GM12878 (cell line): ENCODE measurements at regions not wholly inside any gene's neighbourhood (a gene's known extent, or its start where the extent isn't known, plus 50 kb on each side); places are given as distances from the start of the nearest gene placed in this dataset.

Experiments
- HSF1 ChIP-seq: fragments of 150-350 bp; IDR thresholded peaks from 2 replicates; pipeline ENCODE4 v1.6.1; 2014; ENCODE audit warnings: mild to moderate bottlenecking, low read depth, low read length
- MAX ChIP-seq: IDR thresholded peaks from 2 replicates; pipeline ENCODE4 v1.6.1; 2012; ENCODE audit warnings: low read depth, low read length, improper control_type of control experiment
- SPI1 ChIP-seq: IDR thresholded peaks from 2 replicates; pipeline ENCODE4 v1.6.1; 2011; ENCODE audit warnings: low read depth, mild to moderate bottlenecking, low read length, moderate library complexity, borderline replicate concordance; ENCODE audit not compliant: insufficient read depth
- SUZ12 ChIP-seq: fragments of 200-600 bp; sonication (generic); IDR thresholded peaks from one replicate; pipeline ENCODE4 v1.6.1; 2018; ENCODE audit warnings: antibody characterized with exemption, mild to moderate bottlenecking; ENCODE audit not compliant: unreplicated experiment
- ZBTB33 ChIP-seq: fragments of 450-650 bp; IDR thresholded peaks from 2 replicates; pipeline ENCODE4 v1.6.1; 2017; ENCODE audit warnings: mild to moderate bottlenecking
- ZBTB40 ChIP-seq: fragments of 450-650 bp; IDR thresholded peaks from 2 replicates; pipeline ENCODE4 v1.6.1; 2016; ENCODE audit warnings: mild to moderate bottlenecking, moderate library complexity, borderline replicate concordance

- TF ChIP-seq ZBTB40 = no peak
- TF ChIP-seq HSF1 = no peak
- no peak for TF ChIP-seq SPI1
- no peak for TF ChIP-seq SUZ12
- no peak for TF ChIP-seq MAX
- no peak for TF ChIP-seq ZBTB33
Observed at GRCh38 chr6:147637620-147638195, 129.2 kb downstream of the SAMD5 start (continued).
